ENCODE measurements at regions not wholly inside any gene's neighbourhood (a gene's known extent, or its start where the extent isn't known, plus 50 kb on each side); places are given as distances from the start of the nearest gene placed in this dataset.

DNA sequence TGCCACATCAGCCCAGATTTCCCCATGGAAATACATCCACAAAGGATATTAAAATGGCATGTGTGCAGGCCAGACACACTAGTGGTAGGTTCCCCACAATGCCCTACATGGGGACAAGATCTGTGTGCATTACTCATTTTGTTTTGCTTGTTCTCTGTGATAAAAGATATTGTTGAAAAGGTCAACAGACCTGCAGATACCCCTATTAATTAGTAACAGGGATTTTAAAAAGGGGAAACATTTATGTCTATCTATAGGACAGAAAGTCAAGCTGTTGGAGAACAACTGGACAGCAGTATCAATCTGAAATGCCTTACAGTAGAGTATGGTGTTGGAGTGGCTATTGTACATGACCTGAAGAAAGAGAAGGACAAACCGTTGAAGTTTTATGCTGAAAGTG, 596.0 kb upstream of the GRM7 start:
- DNase-seq (ENCODE audit: low read depth): no peak
- TF ChIP-seq CTCF (conservative IDR thresholded peaks at IDR 0.05; ENCODE audit: low read depth, low read length): no peak
- H3K4me3 ChIP-seq (ENCODE audit: low read length): no peak overlapping the region

DNA sequence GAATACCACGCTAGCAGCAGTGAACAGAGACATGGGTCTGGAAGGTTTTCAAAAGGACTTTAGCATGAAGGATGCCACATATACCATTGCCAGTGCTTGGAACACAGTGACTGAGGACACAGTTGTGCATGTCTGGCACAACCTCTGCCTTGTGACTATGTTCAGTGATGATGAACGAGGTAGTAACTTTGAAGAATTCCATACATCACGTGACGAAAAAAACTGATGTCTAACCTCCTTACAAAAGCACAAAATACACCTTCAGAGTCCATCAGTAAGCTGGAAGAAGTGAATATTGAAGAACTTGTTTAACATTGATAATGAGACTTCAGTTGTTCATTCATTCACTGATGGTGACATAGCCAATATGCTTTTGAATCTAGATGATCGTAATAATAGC, 594.8 kb upstream of the GRM7 start:
- no peak for TF ChIP-seq CTCF (conservative IDR thresholded peaks at IDR 0.05; ENCODE audit: low read depth, low read length)
- no peak overlapping the region for H3K4me3 ChIP-seq (ENCODE audit: low read length)
- DNase-seq (ENCODE audit: low read depth): no peak

DNA sequence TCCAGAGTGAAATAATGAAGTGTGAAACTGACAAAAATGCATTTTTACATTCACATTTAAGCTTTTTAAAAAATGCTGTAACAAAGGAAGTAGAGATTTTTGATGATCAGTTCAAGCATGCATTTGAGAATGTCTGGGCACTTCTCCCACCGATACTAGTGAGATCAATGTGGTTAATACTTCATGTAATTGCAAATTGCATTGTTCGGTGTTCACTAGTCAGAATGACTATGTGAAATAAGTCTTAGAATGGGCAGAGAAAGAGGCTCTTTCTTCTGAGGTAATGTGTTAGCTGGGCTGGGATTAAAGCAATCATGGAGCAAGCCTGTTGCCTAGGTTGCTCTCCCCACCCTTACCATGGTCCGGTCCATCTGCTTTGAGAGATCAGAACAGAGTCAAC, 587.0 kb upstream of the GRM7 start:
- DNase-seq (ENCODE audit: low read depth): no peak
- TF ChIP-seq CTCF (conservative IDR thresholded peaks at IDR 0.05; ENCODE audit: low read depth, low read length): no peak
- no peak overlapping the region for H3K4me3 ChIP-seq (ENCODE audit: low read length)

- DNase-seq (ENCODE audit: low read depth): no peak
- TF ChIP-seq CTCF (conservative IDR thresholded peaks at IDR 0.05; ENCODE audit: low read depth, low read length): no peak
- H3K4me3 ChIP-seq (ENCODE audit: low read length): no peak overlapping the region
These were observed 579.3 kb upstream of the GRM7 start for GRCh38 chr3:6281662-6282061.

DNA sequence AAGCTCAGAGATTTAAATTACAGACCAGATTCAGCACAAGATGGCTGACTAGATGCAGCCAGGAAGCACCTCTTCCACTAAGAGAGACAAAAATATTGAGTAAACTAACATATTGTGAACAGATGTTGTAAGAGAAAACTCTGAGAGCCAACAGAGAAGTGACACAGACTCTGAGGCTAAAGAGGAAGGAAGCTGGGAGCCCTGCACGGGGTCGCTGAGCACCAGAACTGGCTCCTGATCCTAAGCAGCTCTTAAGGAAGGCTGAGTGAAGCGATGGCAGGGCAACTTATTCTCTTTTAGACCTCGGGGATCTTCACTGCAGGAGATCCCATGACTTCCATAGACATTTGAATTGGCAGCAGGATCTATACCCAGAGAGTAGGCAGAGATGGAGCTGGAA, 578.0 kb upstream of the GRM7 start:
- no peak overlapping the region for H3K4me3 ChIP-seq (ENCODE audit: low read length)
- no peak for TF ChIP-seq CTCF (conservative IDR thresholded peaks at IDR 0.05; ENCODE audit: low read depth, low read length)
- DNase-seq (ENCODE audit: low read depth): no peak

DNA sequence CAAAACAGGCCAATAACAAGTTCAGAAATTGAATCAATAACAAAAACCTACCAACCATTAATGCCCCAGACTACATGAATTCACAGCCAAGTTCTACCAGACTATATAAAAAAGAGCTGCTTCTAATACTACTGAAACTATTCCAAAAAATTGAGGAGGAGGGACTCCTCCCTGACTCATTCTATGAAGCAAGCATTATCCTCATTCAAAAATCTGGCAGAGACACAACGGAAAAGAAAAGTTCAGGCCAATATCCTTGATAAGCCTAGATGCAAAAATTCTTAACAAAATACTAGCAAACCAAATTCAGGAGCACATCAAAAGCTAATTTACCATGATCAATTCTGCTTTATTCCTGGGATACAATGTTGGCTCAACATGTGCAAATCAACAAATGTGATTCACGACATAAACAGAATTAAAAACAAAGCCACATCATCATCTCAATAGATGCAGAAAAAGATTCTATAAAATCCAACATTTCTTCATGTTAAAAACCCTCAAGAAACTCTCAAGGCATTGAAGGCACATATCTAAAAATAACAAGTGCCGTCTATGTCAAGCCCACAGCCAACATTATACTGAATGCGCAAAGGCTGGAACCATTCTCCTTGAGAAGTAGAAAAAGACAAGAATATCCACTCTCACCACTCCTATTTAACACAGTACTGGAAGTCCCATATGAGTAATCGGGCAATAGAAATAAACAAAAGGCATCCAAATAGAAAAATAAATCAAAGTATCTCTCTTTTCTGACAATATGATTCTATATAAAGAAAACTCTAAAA, 573.6 kb upstream of the GRM7 start:
- no peak for DNase-seq (ENCODE audit: low read depth)
- no peak for TF ChIP-seq CTCF (conservative IDR thresholded peaks at IDR 0.05; ENCODE audit: low read depth, low read length)
- no peak overlapping the region for H3K4me3 ChIP-seq (ENCODE audit: low read length)

DNA sequence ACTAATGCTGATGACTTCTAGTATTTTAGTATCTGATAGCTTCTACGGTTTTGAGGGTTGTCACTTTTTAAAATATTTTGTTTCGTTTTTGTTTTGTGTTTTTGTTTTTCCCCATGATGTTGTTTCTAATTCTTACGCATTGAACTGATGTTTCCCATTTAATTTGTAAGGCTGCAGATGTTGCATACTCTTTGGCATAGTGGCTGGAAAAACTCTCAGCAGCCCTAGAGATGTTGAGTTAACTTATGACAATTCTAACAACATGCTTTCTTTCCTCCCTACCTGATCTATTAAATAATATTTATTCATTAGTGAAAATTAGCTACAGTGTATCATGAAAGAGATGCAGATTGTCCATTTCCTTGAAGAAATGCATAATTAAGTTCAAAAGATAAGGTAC, 559.3 kb upstream of the GRM7 start:
- no peak for TF ChIP-seq CTCF (conservative IDR thresholded peaks at IDR 0.05; ENCODE audit: low read depth, low read length)
- DNase-seq (ENCODE audit: low read depth): no peak
- no peak overlapping the region for H3K4me3 ChIP-seq (ENCODE audit: low read length)
